NCI-H2196 (cell line): ENCODE measurements at regions not wholly inside any gene's neighbourhood (a gene's known extent, or its start where the extent isn't known, plus 50 kb on each side); places are given as distances from the start of the nearest gene placed in this dataset.
"Not testable (repeated sequence)": the region's sequence is repeated elsewhere in the genome, so short reads cannot be mapped to it uniquely, and the experiment has no call there.

Source experiments
- DNase-seq: peaks from one replicate; lab custom pipeline; 2025; ENCODE audit not compliant: unreplicated experiment; lab: John Stamatoyannopoulos, UW

DNA sequence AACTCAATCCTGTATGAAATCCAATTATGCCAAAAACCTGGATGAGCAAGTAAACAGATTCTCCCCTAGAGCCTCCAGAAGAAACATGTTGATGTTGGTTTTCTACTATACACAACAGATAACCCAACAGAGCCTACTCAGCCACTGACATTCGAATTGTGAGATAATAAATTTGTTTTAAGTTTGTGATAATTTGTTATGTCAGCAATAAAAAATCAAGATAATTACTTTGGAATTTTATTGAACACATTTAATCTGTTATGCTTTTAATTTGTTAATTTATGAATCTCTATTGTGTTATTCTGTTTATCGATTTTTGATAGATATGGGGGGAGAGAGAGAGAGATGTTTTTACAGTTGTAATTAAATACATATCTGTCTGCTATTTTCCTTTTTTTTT is 1016.1 kb upstream of the PCDH7 start:
- DNase-seq: no peak

DNA sequence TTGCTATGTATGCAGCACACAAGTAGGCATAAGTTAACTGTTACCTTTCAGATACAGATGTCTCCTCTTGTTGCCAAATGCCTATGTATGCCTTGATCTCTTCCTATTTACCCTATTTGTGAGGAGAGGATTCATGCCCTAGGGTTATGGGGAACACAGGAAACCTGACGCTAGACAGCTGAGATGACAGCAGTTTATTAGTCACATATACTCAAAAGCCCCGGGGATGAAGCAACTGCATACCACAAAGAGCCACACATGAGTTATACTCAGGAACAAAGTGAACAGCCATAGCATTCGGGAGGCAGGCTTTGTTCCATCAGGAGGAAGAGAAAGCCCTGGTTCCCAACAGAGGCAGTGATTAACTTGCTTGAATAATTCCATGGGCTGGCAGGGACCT is 1011.7 kb upstream of the PCDH7 start:
- DNase-seq: no peak

DNA sequence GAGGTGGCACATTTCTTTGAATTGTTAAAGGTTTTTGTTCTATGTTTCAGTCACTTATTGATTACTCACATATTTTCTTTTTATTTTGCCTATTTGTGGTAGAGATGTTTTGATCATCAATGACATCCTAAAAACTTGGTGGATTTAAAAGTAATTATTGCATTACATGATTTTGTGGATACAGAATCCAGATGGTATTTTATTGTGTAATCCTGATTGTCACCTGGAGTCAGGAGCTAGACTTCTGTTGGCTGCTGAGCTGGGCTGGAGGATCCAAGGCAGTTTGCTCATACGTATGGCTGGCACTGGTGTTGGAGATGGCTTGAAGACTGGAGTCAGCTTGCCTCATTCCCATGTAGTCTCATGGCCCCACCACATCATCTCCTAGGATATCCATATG is 1009.6 kb upstream of the PCDH7 start:
- DNase-seq: no peak

DNA sequence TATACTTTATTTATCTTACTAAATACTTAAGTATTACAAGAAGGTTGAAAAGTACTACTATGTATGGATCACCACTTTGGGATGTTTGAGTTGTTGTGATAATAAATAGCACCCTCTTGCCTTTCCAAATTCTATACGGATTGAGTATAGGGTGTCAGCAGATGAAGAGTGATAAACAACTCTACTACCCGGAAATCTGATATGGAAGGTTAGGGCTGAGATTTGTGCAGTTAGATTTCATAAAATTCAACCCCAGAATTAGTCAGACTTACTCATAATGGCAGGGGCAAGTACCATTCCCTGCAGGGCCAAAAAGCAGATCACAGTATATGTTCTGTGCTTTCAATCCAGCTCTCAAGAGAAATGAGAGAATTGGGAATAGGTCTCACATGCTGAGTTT is 1008.9 kb upstream of the PCDH7 start:
- no peak for DNase-seq

DNA sequence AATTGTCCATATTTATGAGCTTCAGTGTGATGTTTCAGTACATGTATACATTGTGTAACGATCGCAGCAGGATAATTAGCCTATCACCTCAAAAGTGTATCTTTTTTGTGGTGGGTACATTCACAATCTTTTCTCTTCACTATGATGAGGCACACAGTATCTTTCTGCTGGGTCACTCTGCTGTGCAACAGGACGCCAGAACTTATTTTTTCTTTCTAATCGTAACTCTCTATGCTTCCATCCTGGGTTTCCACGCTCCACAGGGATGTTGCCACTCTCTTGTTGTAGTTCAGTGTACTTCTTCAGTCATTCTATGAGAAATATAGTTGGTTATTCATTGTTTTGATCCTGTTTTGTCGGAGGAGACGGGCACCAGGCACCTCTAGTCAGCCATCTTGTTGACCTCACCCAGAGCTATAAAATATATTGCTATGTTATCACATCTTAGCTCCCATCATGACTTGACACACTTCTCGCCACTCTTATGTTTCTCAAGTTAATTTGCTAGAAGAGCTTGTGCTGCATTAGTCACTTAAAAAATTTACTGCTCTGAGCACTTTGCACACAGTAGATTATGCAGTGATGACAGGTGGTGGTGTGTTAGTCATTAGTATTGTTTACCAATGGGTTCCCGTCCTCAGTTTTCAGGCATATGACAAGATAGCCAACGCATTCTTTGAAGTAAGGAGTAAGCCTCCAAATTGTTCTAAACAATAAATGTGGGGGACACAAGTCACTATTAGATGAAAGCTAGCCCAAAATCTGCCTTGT is 1002.7 kb upstream of the PCDH7 start:
- no peak for DNase-seq

DNA sequence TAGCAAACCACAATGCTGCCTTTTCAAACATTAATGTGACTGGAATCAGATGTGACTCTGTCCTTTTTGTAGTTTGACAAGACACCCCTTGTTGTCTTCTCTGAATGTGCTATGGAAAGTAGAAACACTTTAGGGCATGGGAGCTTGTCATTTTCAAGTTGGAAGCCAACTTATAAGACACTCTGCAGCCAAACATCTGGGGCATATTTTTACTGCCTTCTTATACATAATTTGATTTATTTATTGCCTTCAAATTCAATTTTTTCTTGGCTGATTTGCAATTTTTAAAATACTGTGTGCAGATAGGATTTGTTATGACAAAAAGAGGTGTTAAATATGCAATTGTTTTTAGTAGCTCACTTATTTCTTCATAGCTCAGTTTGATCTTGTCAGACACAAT is 1002.0 kb upstream of the PCDH7 start:
- DNase-seq: no peak

DNA sequence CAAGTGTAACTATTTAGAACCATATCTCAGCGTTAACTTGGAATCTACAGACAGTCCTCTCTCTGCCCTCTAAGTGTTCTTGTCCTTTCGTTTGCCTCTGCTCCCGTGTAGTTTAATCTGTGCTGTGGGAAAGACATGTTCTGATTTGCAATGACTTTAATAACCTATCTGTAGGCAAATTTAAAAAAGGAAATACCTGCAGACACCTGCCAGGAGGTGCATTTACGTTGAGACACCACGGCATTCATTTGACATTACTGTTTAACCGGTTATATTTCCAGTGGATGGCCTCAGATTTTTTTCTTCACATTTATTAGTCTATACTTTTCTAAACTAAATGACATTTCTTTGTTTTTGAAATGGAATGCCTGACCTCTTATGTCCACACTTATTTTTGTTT is 997.9 kb upstream of the PCDH7 start:
- no peak for DNase-seq

DNA sequence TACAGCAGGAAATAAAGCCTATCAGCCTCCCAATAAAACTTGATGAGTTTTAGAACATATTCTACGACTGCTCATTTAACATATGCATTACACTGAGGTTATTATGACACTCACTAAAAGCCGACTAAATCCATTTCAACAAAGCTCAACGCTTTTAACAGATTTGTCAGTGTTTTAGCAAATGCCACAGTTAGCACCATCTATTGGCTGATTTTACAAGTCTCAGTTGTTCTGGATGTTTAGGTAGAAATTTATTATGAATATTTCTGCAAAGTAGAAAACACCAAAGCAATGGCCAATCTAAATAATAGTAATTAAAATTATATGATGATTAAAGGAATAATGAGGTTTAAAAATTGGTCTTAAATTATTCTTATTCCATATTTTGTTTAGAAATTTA is 993.2 kb upstream of the PCDH7 start:
- DNase-seq: no peak

DNA sequence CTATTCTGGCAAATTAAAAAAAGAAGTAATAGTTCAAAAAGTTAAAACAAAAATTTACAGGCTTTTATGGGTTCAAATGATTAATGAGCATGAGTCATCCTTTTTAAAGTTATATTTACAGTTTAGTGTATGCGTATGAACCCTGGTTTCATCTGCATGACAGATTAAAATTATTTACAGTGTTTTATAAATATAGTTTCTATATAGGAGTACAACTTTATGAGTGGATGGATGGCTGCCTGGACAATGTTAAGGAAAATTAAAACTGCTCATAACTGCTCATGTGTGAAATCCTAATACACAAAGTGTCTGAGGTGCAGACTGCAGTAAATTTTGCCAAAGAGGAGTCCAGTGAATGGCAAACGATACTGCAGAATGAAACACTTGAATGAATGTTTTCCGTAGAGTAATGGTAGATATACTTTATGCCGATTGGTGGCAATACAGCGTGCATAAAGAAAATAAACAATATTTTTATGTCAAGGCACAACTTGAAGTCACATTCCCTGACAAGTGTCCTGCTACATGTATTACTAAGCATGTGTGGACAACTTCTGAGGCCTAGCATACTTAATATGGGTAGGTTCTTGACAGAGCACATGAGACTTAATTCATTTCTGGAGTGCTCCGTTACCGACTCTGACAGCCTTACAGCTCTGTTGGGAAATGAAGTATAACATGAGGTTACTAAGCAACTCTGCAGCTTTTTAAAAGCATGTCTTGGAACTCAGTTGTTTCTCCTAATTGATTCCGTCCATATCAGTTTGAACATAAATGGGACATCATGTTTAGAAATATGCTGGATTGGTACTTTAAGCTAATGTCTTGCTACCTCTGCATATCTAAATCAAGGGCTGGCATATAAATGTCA is 985.6 kb upstream of the PCDH7 start:
- no peak for DNase-seq

DNA sequence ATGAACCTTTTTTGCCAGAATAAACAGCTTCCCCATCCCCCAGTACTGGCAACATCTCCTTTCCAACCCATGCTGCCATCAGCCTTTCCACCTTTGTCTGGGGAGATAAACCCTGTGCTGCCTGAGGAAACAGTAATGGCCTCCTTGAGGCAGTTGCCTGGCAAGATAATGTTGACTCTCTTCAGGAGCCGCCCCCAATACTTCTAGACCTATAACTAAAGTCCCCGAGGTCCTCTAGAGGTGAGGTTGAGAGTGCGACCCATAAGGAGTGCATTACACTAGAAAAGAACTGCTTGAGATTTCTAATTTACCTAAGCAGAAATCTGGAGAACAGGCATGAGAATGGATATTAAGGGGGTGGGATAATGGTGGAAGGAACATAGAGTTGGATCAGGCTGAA is 963.2 kb upstream of the PCDH7 start:
- DNase-seq: no peak

DNA sequence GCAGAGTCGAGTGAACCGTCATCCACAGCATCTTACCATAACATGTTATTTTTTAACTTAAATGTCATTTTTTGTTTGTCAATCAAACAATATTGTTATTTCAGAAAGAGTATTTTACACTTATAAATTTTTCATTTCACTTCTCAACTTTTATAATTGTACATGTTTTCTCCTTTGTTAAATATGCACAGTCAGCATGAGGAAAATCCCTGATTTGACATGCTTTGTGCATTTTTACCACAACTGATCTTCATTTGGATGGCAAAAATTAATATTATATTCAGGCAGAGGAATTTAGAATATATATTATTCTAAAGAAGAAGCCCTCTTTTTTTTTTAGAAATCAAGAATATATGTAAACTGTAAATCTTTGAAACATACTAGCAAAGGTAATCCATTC is 958.0 kb upstream of the PCDH7 start:
- no peak for DNase-seq

DNA sequence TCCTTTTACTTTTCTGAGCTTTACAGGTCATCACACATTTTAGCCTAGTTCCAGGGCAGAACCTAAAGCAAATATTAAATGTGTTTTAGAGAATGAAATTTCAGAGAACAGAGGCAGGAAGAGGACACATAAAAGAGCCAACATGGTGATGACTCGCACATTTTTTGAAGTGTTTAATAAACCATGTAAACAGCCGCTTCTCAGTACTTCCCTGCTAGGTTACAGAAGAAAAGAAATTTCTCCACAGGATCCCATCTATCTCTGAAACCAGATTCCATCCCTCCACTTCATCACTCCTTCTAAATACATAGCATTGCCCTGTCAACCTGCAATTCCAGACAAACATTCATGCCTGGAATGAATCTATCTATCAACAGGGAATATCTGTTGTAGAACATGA is 949.5 kb upstream of the PCDH7 start:
- no peak for DNase-seq

DNA sequence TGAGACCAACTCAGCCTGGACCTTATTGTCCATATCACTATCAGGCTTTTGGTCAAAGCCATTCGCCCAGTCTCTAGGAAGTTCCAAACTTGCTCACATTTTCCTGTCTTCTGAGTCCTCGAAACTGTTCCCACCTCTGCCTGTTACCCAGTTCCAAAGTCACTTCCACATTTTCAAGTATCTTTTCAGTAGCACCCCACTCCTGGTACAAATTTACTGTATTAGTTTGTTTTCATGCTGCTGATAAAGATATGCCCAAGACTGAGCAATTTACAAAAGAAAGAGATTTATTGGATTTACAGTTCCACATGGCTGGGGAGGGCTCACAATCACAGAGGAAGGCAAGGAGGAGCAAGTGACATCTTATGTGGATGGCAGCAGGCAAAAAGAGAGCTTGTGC is 932.0 kb upstream of the PCDH7 start:
- DNase-seq: not testable (repeated sequence)

DNA sequence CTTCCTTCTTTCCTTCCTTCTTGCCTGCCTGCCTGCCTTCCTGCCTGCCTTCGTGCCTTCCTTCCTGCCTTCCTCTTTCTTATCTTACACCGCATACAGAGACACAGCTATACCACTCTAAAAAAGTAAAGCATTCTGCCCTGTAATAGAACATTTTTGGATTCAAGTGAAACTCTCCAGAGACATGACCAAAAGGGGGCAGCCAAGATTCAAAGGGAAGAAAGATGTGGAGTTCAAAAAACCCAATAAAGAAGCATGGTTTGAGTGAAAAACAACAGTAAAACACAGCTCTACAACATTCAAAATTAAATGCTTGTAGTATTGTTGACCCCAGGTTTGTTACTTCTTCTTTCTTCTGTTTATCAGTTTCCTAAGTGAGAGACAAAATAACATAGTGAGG is 914.9 kb upstream of the PCDH7 start:
- no peak for DNase-seq

DNA sequence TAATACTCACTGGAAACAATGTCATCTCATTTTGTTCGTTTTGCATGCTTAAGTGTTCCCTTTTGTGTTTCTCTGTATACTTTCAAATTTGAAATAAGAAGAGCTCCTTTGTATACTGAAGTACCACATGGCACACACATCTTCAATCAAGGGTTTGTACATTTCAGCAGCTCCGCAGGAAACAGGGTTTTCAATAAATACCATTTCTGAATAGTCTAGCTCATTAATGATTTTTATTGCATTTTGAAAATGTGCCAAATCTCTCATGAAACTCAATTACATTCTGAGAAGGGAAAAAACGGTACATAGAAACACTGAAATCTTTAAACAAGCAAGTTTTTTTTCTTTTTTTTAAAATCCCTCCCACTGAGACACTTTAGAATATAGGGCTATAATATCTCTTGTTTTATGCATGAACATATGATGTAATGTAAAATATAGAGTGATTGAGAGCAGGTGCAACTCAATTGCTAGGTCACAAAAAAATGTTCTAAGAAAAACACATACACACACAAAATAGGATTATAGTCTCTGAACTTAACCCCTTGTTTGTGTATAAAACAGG is 914.2 kb upstream of the PCDH7 start:
- DNase-seq: no peak

DNA sequence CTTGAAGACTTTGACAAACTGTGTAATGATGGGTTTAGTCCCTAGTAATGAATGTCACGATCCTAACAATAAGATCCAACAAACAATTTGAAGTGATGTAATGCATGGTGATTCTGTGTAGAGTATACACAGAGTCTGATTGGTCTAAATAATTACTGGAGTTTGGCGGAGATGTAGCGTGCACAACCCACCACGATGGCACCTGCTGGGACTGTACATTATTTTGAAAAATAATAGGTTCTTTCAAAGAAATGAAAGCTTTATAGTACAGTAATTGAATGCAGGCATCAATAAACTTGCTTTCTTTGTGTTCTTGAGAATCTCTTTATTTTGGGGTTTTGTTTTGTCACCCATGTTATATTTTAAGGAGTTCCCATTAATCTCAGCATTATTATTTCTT is 902.2 kb upstream of the PCDH7 start:
- DNase-seq: no peak

DNA sequence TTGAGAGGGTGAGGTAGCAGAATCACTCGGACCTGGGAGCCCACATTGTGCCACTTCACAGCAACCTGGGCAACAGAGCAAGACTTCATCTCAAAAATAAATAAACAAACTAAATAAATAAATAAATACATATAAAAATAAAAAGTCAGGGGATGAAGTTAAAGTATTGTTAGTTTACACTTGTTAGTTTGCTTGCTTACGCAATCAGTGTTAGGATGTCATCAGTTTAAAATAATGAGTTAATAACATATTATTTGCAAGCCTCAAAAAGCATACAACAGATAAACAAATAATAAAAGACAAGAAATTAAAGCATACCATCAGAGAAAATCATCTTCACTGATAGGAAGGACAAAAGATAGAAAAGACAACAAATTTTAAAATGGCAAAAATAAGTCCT is 891.1 kb upstream of the PCDH7 start:
- DNase-seq: no peak

DNA sequence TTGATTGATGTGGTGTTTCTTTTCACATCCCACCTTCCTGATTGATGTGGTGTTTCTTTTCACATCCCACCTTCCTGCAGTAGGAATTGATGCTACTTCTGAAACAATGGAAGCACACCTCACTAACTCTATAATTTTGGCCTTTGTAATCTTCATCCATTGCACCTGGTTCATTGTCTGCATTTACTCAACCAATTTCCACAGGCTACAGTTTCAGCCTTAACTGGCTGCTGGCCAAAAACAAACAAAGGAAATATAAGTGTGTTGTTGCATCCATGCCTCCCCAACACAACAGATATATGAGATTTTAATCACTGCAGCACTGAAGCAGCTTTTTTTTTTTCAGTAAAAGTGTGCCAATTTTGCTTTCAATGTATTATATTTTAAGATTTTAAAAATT is 867.6 kb upstream of the PCDH7 start:
- no peak for DNase-seq

DNA sequence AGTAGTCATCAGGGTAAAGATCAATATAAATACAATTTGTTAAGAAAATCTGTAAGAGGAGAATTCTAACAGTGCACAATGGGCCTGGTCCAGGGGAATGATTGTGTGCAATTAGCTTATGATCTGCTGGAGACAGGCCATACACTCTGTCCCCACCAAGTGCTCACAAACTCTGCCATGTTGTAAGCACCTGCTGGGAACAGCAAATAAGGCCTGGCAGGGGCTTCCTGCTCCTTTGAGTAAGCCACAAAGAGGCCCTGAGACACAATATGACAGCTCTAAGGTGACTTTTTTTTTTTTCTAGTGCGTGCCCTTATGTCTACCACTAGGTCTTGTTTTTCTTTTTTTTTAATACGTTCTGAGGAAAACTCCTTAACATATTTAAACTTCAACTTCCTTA is 866.3 kb upstream of the PCDH7 start:
- no peak for DNase-seq

DNA sequence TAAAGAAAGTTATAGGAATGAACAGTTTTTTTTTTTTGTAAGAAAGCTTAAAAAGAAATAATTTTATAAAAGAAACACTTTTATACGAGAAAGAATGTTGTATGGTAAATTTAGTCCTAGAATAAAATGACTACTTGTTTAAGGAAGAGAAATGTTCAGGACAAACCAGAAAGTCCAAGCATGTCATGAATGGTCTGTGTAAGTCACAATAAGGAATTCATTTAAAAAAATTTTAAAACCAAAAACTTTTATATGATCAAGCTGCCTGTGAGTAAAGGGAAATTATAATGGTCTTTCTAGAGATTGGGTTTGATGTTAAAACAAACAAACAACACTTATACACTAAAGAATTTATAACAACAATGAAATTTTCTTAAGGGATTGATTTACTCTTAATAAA is 858.9 kb upstream of the PCDH7 start:
- no peak for DNase-seq

DNA sequence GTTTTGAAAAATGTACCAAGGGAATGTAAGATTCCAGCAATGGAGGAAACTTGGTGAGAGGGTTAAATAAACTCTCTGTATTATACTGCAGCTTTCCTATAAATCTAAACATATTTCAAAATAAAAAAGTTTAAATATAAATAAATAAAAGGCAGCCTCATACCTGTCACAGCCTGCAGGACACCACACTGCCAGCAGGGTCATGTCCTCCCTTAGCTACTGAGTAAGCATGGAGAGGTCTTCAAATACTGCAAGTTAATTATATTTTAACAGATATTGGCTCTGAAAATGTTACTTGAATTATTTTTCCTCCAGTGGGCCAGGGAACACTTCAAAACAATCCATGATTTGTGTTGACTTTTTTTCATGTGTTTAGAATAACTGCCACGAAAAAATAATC is 852.8 kb upstream of the PCDH7 start:
- no peak for DNase-seq

DNA sequence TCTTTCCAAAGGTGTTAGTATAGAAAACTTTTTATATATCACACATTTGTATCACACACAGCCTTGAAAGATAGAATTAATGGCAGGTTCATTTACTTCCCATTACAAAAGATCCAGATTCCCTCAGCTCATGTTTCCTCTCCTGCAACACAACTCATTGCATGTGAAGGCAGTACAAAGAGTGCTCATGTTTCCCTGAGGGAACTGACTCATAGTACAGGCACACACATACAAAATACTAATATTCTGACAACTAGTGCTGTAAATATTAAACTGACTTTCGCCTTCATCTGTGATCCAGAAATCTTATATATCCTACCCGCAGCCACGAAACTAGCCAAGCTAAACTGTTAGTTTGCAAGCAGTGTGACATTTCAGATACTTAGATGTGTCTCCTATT is 819.8 kb upstream of the PCDH7 start:
- DNase-seq: no peak
